ENCODE measurements at regions not wholly inside any gene's neighbourhood (a gene's known extent, or its start where the extent isn't known, plus 50 kb on each side); places are given as distances from the start of the nearest gene placed in this dataset.

DNA sequence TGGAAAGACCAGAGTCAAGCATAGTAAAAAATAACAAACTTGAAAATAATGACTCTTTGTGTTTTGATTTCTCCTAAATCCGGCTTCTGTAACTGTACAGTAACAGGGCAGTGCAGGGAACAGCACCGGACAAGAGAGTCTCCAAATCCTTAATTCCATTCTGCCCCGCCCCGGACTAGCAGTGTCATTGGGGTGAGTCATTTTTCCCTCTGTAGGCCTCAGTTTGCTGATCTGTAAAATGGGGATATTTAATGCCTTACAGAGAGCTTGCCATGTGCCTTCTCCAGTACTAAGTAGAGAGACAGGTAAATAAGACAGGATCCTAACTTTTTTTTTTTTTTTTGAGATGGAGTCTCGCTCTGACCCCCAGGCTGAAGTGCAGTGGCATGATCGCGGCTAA, 83.6 kb upstream of the TBC1D3K start:
- TF ChIP-seq, protein P1, sequence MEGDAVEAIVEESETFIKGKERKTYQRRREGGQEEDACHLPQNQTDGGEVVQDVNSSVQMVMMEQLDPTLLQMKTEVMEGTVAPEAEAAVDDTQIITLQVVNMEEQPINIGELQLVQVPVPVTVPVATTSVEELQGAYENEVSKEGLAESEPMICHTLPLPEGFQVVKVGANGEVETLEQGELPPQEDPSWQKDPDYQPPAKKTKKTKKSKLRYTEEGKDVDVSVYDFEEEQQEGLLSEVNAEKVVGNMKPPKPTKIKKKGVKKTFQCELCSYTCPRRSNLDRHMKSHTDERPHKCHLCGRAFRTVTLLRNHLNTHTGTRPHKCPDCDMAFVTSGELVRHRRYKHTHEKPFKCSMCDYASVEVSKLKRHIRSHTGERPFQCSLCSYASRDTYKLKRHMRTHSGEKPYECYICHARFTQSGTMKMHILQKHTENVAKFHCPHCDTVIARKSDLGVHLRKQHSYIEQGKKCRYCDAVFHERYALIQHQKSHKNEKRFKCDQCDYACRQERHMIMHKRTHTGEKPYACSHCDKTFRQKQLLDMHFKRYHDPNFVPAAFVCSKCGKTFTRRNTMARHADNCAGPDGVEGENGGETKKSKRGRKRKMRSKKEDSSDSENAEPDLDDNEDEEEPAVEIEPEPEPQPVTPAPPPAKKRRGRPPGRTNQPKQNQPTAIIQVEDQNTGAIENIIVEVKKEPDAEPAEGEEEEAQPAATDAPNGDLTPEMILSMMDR (IDR thresholded peaks at IDR 0.05; ENCODE audit: insufficient read depth, low read length, poor library complexity, severe bottlenecking), result no peak
- no peaks in the 10 kb centered on the region for H3K36me3 ChIP-seq (ENCODE audit: control insufficient read depth, insufficient read depth, low read length)

DNA sequence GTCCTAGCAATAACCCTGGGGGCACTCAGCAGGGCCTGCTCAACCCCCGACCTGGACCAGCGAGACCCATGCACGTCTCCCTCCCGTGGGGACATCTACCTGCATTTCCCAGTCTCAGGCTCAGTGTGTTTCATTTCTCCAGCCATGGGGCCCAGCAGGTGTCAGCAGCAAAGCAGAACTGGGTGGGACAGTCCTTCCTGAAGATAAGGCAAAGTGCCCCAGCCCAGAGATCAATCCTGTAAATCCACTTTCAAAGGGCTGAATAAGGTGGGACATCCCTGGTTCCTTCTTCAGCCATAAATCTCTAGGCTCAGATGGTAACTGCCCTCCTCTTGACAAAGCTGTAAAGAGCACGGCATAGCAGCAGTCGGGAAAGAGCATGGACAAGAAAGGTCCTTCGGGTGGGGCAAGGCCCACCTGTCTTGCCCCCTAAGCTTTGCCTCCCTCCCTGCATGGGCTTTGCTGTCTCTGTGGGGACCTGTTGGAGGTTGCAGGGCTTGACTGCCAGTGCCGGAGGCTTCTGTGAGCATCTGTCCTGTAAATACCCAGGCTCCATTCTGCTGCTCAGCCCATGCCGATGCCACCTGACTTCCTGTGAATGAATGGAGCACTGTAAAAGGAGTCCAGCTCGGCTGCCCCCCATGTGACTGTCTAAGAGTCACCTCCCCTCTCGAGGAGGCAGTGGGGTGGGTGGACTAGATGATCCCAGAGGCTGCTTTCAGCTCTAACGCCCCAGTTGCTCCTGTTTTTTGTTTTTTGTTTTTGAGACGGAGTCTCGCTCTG, 84.8 kb upstream of the TBC1D3K start:
- TF ChIP-seq, protein P1 (IDR thresholded peaks at IDR 0.05; ENCODE audit: insufficient read depth, low read length, poor library complexity, severe bottlenecking), result no peak
- no peak for DNase-seq (ENCODE audit: low read depth)
- Histone ChIP-seq H3K4me3 (ENCODE audit: low read depth, low read length) (no peak overlapping the region), H3K36me3 (ENCODE audit: control insufficient read depth, insufficient read depth, low read length) (no peaks in the 10 kb centered on the region), H3K27me3 (ENCODE audit: control insufficient read depth, insufficient read depth, low read length) (no peaks in the 10 kb centered on the region)

More for the DNA sequence above, 83.6 kb upstream of the TBC1D3K start:
- Histone ChIP-seq H3K27me3 (ENCODE audit: control insufficient read depth, insufficient read depth, low read length) (no peaks in the 10 kb centered on the region), H3K4me3 (ENCODE audit: low read depth, low read length) (no peak overlapping the region)
- DNase-seq (ENCODE audit: low read depth), result no peak

DNA sequence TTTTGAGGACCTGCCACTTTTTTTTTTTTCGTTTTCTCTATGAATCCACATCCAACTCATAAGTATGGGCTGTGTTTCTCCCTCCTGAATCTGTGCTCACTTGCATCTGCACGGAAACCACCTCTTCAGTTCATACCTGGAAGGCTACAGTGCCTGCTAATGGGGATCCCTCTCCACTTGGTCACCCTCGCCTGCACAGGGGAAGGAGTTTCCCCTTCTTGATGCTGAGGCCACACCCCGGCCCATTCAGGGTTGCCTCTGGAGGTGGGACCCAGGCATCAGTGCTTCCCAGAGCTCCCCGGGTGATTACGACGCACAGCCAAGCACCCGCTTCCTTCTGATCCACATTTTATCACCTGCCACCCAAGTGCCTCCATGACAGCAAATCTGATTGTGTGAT, 85.9 kb upstream of the TBC1D3K start:
- Histone ChIP-seq H3K4me3 (ENCODE audit: low read depth, low read length) (no peak overlapping the region), H3K36me3 (ENCODE audit: control insufficient read depth, insufficient read depth, low read length) (no peaks in the 10 kb centered on the region), H3K27me3 (ENCODE audit: control insufficient read depth, insufficient read depth, low read length) (no peaks in the 10 kb centered on the region)
- TF ChIP-seq, protein P1 (IDR thresholded peaks at IDR 0.05; ENCODE audit: insufficient read depth, low read length, poor library complexity, severe bottlenecking), result no peak
- no peak for DNase-seq (ENCODE audit: low read depth)

GRCh38 chr17:37836593-37836992, 87.6 kb upstream of the TBC1D3K start:
- Histone ChIP-seq H3K27me3 (ENCODE audit: control insufficient read depth, insufficient read depth, low read length) (no peaks in the 10 kb centered on the region), H3K4me3 (ENCODE audit: low read depth, low read length) (no peak overlapping the region), H3K36me3 (ENCODE audit: control insufficient read depth, insufficient read depth, low read length) (no peaks in the 10 kb centered on the region)
- DNase-seq (ENCODE audit: low read depth), result no peak
- TF ChIP-seq, protein P1 (IDR thresholded peaks at IDR 0.05; ENCODE audit: insufficient read depth, low read length, poor library complexity, severe bottlenecking), result no peak

GRCh38 chr17:37834168-37834567, 89.3 kb upstream of the HNF1B start:
- H3K36me3 ChIP-seq (ENCODE audit: control insufficient read depth, insufficient read depth, low read length), result no peaks in the 10 kb centered on the region
- no peaks in the 10 kb centered on the region for H3K27me3 ChIP-seq (ENCODE audit: control insufficient read depth, insufficient read depth, low read length)
- TF ChIP-seq, protein P1 (IDR thresholded peaks at IDR 0.05; ENCODE audit: insufficient read depth, low read length, poor library complexity, severe bottlenecking), result no peak
- H3K4me3 ChIP-seq (ENCODE audit: low read depth, low read length), result no peak overlapping the region
- DNase-seq (ENCODE audit: low read depth), result no peak
